Renal cortical epithelial cell (primary cell): ENCODE measurements at regions not wholly inside any gene's neighbourhood (a gene's known extent, or its start where the extent isn't known, plus 50 kb on each side); places are given as distances from the start of the nearest gene placed in this dataset.

Experiments used
- DNase-seq: peaks from one replicate; pipeline ENCODE4 v3.0.0-alpha.2; 2011; ENCODE audit warnings: low read depth

- DNase-seq = peak; percentile 0
Observed at GRCh38 chrX:5084279-5084678, 1144.4 kb downstream of the NLGN4X start.

GRCh38 chrX:5082705-5083104, 1146.0 kb downstream of the NLGN4X start:
- no peak for DNase-seq

- no peak for DNase-seq
Observed at GRCh38 chrX:5080791-5081190, 1147.9 kb downstream of the NLGN4X start.

GRCh38 chrX:5068550-5068949, 1160.1 kb downstream of the NLGN4X start:
- DNase-seq = no peak

- DNase-seq = no peak
Observed at GRCh38 chrX:5057786-5058185, 1170.9 kb downstream of the NLGN4X start.

- DNase-seq = no peak
Observed at GRCh38 chrX:5054852-5055251, 1173.8 kb downstream of the NLGN4X start.

- peak; percentile 91 for DNase-seq
Observed at GRCh38 chrX:5051831-5052491, 1176.7 kb downstream of the NLGN4X start.

- no peak for DNase-seq
Observed at GRCh38 chrX:5042563-5042962, 1186.1 kb downstream of the NLGN4X start.

GRCh38 chrX:5031792-5032191, 1196.9 kb downstream of the NLGN4X start:
- DNase-seq = no peak

GRCh38 chrX:5015451-5015850, 1213.2 kb downstream of the NLGN4X start:
- DNase-seq = no peak

GRCh38 chrX:4994855-4995254, 1233.8 kb downstream of the NLGN4X start:
- no peak for DNase-seq

- no peak for DNase-seq
Observed at GRCh38 chrX:4978613-4979012, 1250.1 kb downstream of the NLGN4X start.

GRCh38 chrX:4971646-4972045, 1257.0 kb downstream of the NLGN4X start:
- DNase-seq = no peak

GRCh38 chrX:4964112-4964511, 1250.7 kb upstream of the PRKX start:
- DNase-seq = no peak

- DNase-seq = no peak
Observed at GRCh38 chrX:4963432-4963831, 1250.0 kb upstream of the PRKX start.

- DNase-seq = no peak
Observed at GRCh38 chrX:4944767-4945166, 1231.3 kb upstream of the PRKX start.

- DNase-seq = no peak
Observed at GRCh38 chrX:4936315-4936714, 1222.9 kb upstream of the PRKX start.

- DNase-seq = no peak
Observed at GRCh38 chrX:4935846-4936245, 1222.4 kb upstream of the PRKX start.

- no peak for DNase-seq
Observed at GRCh38 chrX:4935401-4935800, 1222.0 kb upstream of the PRKX start.

- DNase-seq = peak; percentile 45
Observed at GRCh38 chrX:4932790-4933189, 1219.3 kb upstream of the PRKX start.

- DNase-seq = no peak
Observed at GRCh38 chrX:4930426-4930825, 1217.0 kb upstream of the PRKX start.

- DNase-seq = peak; percentile 6
Observed at GRCh38 chrX:4925911-4926310, 1212.5 kb upstream of the PRKX start.

- DNase-seq = no peak
Observed at GRCh38 chrX:4909348-4909747, 1195.9 kb upstream of the PRKX start.

- no peak for DNase-seq
Observed at GRCh38 chrX:4905576-4905975, 1192.1 kb upstream of the PRKX start.
